Activated T-cell treated with anti-CD3 and anti-CD28 coated beads, Interleukin-2, amount 50 U/mL, for 72 hours (primary cell): ENCODE measurements at regions not wholly inside any gene's neighbourhood (a gene's known extent, or its start where the extent isn't known, plus 50 kb on each side); places are given as distances from the start of the nearest gene placed in this dataset.
A peak's percentile ranks its signal among the peaks of the same experiment; 100 is the strongest.
"Not testable (repeated sequence)": the region's sequence is repeated elsewhere in the genome, so short reads cannot be mapped to it uniquely, and the experiment has no call there.

Source experiments
- ATAC-seq, 2 donors: fragments of 150-1000 bp; cut with Tn5 transposase; replicated peaks in 1 of 2; 2 replicates each; pipeline ENCODE4 v1.10.0; 2021; ENCODE audit warnings: moderate library complexity in 2 of 2, mild to moderate bottlenecking in 1 of 2
- DNase-seq, 2 donors: peaks; one replicate each; pipeline ENCODE4 v3.0.0; 2021 to 2022; ENCODE audit warnings: mixed read lengths in 1 of 2
- H3K27ac Mint-ChIP-seq: one replicate; pipeline ENCODE4 v1.8.0; 2022; ENCODE audit warnings: mild to moderate bottlenecking, moderate library complexity, mixed read lengths
- H3K27me3 Mint-ChIP-seq: one replicate; pipeline ENCODE4 v1.8.0; 2022; ENCODE audit warnings: low read depth, mixed read lengths
- H3K36me3 Mint-ChIP-seq, 2 donors: one replicate each; pipeline ENCODE4 v1.8.0; 2022; ENCODE audit warnings: mixed read lengths in 2 of 2, mild to moderate bottlenecking in 1 of 2; ENCODE audit not compliant: insufficient read depth in 2 of 2
- H3K4me1 Mint-ChIP-seq: one replicate; pipeline ENCODE4 v1.8.0; 2022; ENCODE audit warnings: low read depth, mixed read lengths
- H3K4me3 Mint-ChIP-seq, 2 donors: one replicate each; pipeline ENCODE4 v1.8.0; 2022; ENCODE audit warnings: mild to moderate bottlenecking in 2 of 2, mixed read lengths in 2 of 2, moderate library complexity in 2 of 2
- H3K9me3 Mint-ChIP-seq, 2 donors: one replicate each; pipeline ENCODE4 v1.8.0; 2022; ENCODE audit warnings: mixed read lengths in 2 of 2

DNA sequence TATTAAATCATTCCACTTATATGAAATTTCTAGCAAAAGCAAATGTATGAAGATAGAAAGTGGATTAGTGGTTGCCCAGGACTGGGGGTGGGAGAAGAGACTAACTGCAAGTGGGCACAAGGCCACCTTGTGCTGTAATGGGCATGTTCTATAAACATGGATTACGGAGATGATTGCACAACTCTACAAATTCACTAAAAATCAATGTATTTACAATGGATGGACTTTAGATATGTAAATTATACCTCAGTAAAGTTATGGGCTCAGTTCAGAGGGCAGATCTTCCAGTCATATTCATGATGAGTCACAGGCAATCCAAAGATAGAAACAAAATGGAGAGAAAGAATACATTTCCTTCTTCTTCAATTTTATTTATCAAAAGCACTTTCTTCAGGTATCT, 173.9 kb downstream of the NDUFA12 start:
- Mint-ChIP-seq H3K27ac (no peak overlapping the region), H3K4me3 (no peak overlapping the region), H3K4me1 (peaks cover 26% of the 10 kb centered on the region), H3K27me3 (no peaks in the 10 kb centered on the region), H3K36me3 (no peaks in the 10 kb centered on the region), H3K9me3 (peaks cover 0 to 2% of the 10 kb centered on the region in 2 donors)
- no peak for ATAC-seq
- no peak for DNase-seq

DNA sequence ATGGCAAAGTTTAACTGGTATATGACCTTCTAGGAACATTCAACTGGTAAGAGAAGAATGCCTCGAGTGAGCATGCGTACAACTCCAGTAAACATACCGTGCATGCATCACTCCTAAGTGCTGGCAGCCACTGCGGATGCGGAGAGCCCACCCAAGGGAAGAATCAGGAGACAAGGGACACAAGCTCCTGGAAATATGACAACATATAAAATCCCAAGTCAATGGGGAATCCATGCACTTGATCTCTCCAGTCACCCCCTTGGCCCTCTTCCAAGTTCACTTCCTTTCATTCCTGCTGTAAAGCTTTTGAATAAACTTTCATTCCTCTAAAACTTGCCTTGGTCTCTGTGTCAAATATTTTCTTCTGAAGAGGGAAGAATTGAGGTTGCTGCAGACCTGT, 168.7 kb upstream of the TMCC3 start:
- Mint-ChIP-seq H3K36me3 (peaks cover 0 to under 1% of the 10 kb centered on the region in 2 donors), H3K9me3 (no peaks in the 10 kb centered on the region), H3K27ac (no peak overlapping the region), H3K4me3 (no peak overlapping the region), H3K27me3 (peaks cover 7% of the 10 kb centered on the region), H3K4me1 (no peaks in the 10 kb centered on the region)
- ATAC-seq = no peak
- DNase-seq = no peak

DNA sequence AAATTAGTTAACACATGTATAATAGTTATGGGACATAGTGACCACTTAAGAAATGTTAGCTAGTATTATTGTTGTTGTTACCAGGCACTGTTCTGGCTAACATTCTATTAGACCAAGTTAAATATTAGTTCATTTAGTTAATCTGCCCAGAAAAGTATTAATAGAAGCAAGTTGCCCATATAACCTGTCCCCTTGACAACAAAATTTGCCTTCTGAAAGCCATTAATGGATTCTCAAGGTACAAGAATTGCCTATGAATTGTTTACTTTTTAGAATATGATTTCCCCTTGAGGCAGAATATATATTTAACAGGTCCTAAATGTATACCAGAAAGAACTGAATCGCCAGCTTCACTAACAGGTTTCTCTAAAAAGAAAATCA, 167.3 kb upstream of the TMCC3 start:
- no peaks in the 10 kb centered on the region for H3K4me1 Mint-ChIP-seq
- DNase-seq (no peak), ATAC-seq (no peak)
- H3K36me3 Mint-ChIP-seq = peaks cover 10 to 12% of the 10 kb centered on the region in 2 donors
- H3K27me3 Mint-ChIP-seq = peaks cover 7% of the 10 kb centered on the region
- H3K4me3 Mint-ChIP-seq = no peak overlapping the region
- no peak overlapping the region for H3K27ac Mint-ChIP-seq
- peaks cover 4 to 10% of the 10 kb centered on the region in 2 donors for H3K9me3 Mint-ChIP-seq

DNA sequence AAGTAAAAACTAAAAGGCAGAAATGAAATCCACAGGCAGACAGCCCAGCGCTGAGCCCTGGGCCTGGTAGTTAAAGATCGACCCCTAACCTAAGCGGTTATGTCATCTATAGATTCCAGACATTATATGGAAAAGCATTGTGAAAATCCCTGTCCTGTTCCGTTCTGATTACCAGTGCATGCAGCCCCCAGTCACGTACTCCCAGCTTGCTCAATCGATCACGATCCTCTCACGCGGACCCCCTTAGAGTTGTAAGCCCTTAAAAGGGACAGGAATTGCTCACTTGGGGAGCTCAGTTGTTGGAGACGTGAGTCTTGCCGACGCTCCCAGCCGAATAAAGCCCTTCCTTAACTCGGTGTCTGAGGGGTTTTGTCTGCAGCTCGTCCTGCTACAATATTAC, 166.8 kb upstream of the TMCC3 start:
- Mint-ChIP-seq H3K9me3 (peaks cover 6 to 11% of the 10 kb centered on the region in 2 donors), H3K36me3 (peaks cover 10 to 16% of the 10 kb centered on the region in 2 donors)
- H3K27me3 Mint-ChIP-seq, ATAC-seq, DNase-seq, H3K4me3 Mint-ChIP-seq, H3K4me1 Mint-ChIP-seq, H3K27ac Mint-ChIP-seq: not testable (repeated sequence)

DNA sequence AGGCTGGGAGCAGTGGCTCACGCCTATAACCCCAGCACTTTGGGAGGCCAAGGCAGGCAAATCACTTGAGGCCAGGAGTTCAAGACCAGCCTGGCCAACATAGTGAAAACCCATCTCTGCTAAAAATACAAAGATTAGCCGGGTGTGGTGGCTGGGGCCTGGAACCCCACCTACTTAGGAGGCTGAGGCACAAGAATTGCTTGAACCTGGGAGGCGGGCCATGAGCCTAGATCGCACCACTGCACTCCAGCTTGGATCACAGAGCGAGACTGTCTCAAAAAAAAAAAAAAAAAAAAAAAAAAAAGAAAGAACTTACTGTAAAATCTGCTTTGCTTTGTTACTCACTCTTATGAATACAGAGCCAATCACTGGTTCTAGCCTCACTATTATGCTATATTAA, 166.4 kb upstream of the TMCC3 start:
- not testable (repeated sequence) for H3K27ac Mint-ChIP-seq, ATAC-seq, DNase-seq, H3K4me3 Mint-ChIP-seq, H3K4me1 Mint-ChIP-seq, H3K27me3 Mint-ChIP-seq
- Mint-ChIP-seq H3K9me3 (peaks cover 6 to 11% of the 10 kb centered on the region in 2 donors), H3K36me3 (peaks cover 10 to 16% of the 10 kb centered on the region in 2 donors)

DNA sequence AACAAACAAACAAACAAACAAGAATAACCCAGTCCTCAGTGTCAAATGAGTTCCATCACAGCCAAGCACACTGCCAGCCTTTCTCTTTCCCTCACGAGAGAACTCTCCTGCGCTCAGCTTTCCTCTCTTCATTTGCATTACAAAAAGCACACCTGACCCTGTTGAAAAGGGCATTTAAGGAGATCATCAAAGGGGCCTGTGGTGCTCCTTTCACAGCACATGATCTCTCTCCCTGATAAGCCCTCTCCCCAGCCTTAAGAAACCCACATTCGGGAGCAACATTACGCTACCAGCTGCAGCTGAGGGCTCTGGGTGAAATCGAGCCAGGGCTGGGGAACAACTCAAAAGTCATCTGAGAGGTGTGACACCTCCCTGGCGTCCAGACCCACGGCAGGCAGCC, 165.6 kb upstream of the TMCC3 start:
- H3K4me1 Mint-ChIP-seq = no peaks in the 10 kb centered on the region
- no peak overlapping the region for H3K27ac Mint-ChIP-seq
- peaks cover 10 to 16% of the 10 kb centered on the region in 2 donors for H3K36me3 Mint-ChIP-seq
- no peak for ATAC-seq
- peaks cover 7% of the 10 kb centered on the region for H3K27me3 Mint-ChIP-seq
- H3K9me3 Mint-ChIP-seq = peaks cover 9 to 12% of the 10 kb centered on the region in 2 donors
- DNase-seq = no peak
- no peak overlapping the region for H3K4me3 Mint-ChIP-seq

DNA sequence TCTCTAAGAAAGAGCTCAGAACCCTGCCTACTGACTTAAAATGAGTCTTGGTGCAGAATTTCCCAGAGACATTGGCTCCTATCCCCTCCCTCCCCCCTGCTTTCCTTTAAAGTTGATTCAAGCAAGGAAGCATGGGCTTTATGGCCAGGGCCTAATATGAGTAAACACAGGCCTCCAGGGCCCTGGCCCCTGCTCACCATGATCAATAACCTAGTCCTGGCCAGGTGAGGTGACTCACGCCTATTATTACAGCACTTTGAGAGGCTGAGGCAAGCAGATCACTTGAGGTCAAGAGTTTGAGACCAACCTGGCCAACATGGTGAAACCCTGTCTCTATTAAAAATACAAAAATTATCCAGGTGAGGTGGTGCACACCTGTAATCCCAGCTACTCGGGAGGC, 165.1 kb upstream of the TMCC3 start:
- H3K4me1 Mint-ChIP-seq = no peaks in the 10 kb centered on the region
- H3K9me3 Mint-ChIP-seq = peaks cover 9 to 13% of the 10 kb centered on the region in 2 donors
- H3K27me3 Mint-ChIP-seq = peaks cover 7% of the 10 kb centered on the region
- H3K36me3 Mint-ChIP-seq = peaks cover 10 to 16% of the 10 kb centered on the region in 2 donors
- no peak overlapping the region for H3K4me3 Mint-ChIP-seq
- ATAC-seq (no peak), DNase-seq (no peak)
- H3K27ac Mint-ChIP-seq = no peak overlapping the region

DNA sequence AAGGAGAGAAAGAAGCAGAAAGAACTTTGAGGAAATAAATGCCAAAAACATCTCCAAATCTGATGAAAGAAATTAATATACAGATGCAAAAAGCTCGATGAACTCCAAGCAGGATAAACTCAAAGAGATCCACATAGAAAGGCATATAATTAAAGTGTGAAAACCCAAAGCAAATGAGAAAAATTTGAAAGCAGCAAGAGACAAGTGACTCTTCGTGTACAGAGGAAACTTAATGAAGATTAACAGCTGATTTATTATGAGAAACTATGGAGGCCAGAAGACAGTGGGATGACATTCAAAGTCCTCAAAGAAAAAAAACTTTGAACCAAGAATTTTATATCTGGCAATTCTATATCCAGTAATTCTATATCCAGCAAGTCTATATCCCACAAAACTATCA, 163.0 kb upstream of the TMCC3 start:
- peaks cover 11 to 18% of the 10 kb centered on the region in 2 donors for H3K9me3 Mint-ChIP-seq
- no peak overlapping the region for H3K4me3 Mint-ChIP-seq
- H3K27ac Mint-ChIP-seq = no peak overlapping the region
- peaks cover 10 to 16% of the 10 kb centered on the region in 2 donors for H3K36me3 Mint-ChIP-seq
- no peaks in the 10 kb centered on the region for H3K4me1 Mint-ChIP-seq
- H3K27me3 Mint-ChIP-seq = peaks cover 7% of the 10 kb centered on the region
- ATAC-seq (no peak), DNase-seq (no peak)

DNA sequence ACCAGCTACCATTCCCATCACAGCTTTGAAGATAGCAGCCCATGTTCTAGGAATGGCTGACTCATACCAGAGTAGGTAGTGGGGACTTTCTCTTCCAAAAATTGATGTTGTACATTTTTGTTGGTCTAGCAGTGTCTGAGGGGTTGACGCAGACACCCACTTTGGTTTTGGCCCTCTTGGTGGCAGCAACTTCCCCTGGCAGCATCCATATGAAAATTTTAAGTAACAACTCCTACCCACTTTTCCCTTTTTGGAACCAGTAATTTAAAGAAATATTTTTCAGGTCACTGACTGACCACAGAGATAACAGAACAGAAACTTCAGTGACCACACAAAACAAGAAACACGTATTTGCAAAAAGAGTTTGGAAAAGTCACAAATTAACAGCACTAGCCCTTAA, 162.0 kb upstream of the TMCC3 start:
- Mint-ChIP-seq H3K4me3 (no peak overlapping the region), H3K27ac (no peak overlapping the region), H3K4me1 (no peaks in the 10 kb centered on the region), H3K9me3 (peaks cover 11 to 18% of the 10 kb centered on the region in 2 donors), H3K27me3 (peaks cover 7% of the 10 kb centered on the region), H3K36me3 (peaks cover 10 to 16% of the 10 kb centered on the region in 2 donors)
- DNase-seq (no peak), ATAC-seq (no peak)

DNA sequence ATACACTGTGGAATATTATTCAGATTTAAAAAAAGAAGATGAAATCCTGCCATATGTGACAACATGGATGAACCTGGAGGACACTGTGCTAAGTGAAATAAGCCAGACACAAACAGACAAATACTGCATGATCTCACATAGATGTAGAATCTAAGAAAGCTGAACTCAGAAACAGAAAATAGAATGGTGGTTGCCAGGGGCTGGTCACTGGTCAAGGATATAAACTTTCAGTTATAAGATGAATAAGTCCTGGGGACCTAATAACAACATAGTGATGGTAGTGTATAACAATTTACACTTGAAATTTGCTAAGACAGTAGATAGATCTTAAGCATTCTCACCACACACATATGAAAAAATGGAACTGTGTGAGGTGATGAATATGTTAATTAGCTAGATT, 161.3 kb upstream of the TMCC3 start:
- ATAC-seq = no peak
- Mint-ChIP-seq H3K27ac (no peak overlapping the region), H3K4me3 (no peak overlapping the region)

DNA sequence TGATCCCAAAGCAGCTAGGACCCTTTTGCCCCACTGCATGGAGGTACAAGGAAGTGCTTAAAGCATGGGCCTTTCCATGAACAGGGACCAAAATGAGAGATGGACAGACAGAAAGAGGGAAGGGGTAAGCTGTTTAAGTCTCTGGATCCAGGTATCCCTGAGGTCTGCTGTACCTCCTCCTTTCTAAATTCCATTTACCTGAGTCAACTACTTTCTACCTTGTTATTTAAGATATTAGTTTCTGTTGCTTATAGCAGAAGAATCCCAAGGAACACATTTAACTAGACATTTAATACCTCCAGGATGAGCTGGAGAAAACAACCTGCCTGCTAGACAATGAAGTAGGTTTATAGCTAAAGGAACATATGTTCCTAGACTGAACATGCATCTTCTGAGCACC, 157.6 kb upstream of the TMCC3 start:
- Mint-ChIP-seq H3K36me3 (peaks cover under 1 to 7% of the 10 kb centered on the region in 2 donors), H3K4me1 (no peaks in the 10 kb centered on the region), H3K27me3 (no peaks in the 10 kb centered on the region), H3K4me3 (no peak overlapping the region), H3K9me3 (peaks cover 8 to 10% of the 10 kb centered on the region in 2 donors), H3K27ac (no peak overlapping the region)
- no peak for ATAC-seq
- no peak for DNase-seq

More for the DNA sequence above, 161.3 kb upstream of the TMCC3 start:
- H3K4me1 Mint-ChIP-seq = no peaks in the 10 kb centered on the region
- peaks cover 11 to 18% of the 10 kb centered on the region in 2 donors for H3K9me3 Mint-ChIP-seq
- no peak for DNase-seq
- peaks cover 7% of the 10 kb centered on the region for H3K27me3 Mint-ChIP-seq
- peaks cover 10 to 16% of the 10 kb centered on the region in 2 donors for H3K36me3 Mint-ChIP-seq

DNA sequence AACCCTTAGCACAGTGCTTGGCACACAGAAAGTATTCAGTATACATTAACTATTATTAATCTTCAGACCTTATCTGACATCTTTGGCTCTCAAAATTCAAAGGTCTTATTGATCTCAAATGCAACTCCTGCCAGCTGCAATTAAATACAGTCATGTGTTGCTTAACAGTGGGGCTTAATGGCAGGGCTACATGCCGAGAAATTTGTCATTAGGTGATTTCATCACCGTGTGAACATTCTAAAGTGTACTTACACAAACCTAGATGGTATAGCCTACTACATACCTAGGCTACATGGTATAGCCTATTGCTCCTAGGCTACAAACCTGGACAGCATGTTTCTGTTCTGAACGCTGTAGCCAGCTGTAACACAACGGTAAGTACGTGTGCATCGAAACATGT, 156.3 kb upstream of the TMCC3 start:
- Mint-ChIP-seq H3K9me3 (peaks cover 4 to 7% of the 10 kb centered on the region in 2 donors), H3K36me3 (no peaks in the 10 kb centered on the region), H3K4me1 (no peaks in the 10 kb centered on the region), H3K4me3 (no peak overlapping the region), H3K27ac (no peak overlapping the region), H3K27me3 (no peaks in the 10 kb centered on the region)
- DNase-seq (no peak), ATAC-seq (no peak)

DNA sequence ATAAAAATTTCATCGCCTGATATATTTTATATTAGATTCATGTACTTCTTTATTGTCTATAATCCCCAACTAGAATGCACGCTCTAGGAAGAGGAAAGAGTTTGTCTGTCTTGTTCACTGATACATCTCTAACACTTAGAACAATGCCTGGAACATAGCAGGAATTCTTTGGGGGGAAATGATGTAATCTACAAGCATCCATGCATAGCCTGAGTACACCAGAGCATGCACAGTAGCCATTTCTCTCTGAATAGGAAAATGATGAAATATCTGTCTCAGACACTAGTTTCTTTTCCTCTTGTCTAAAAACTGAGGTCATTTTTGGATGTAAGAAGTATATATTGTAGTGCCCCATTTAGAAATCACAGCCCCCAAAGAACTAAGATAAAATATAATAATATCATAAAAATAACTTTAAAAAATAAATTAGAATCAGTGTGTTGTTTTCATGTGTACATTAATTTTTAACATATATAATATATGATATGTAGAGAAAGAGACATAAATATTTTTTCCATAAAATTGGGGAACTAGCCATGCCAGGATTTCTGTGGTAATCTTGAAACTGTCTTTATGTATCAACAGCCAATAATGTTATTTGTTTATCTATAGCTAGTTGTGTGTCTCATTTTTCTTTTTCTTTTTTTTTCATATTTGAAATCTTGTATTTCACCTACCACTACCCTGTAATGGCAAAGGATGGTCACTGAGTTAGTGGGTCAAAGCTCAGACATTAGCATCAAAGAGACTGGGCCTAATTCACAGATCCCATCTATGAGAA, 155.6 kb upstream of the TMCC3 start:
- Mint-ChIP-seq H3K27me3 (no peaks in the 10 kb centered on the region), H3K27ac (peak overlapping the region; percentile 21), H3K36me3 (no peaks in the 10 kb centered on the region), H3K4me1 (no peaks in the 10 kb centered on the region), H3K9me3 (peaks cover 2 to 5% of the 10 kb centered on the region in 2 donors), H3K4me3 (no peak overlapping the region)
- DNase-seq = no peak
- ATAC-seq = no peak

DNA sequence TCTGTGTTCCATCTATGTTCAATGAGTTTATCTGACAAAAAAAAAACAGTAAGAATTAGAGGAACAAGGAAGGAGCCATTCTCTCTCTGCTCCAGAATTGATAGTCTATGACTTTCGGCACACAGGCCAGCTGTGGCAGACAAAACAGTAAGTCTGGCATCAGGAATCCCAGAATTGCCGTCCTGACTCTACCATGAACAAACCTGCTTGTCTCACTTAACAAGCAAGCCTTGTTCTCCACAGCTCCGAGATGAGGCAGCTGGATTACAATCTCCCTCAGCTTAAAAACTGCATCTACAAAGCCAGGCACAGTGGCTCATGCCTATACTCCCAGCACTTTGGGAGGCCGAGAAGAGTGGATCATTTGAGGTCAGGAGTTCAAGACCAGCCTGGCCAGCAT, 153.6 kb upstream of the TMCC3 start:
- DNase-seq (no peak), ATAC-seq (no peak)
- H3K27ac Mint-ChIP-seq = no peak overlapping the region
- no peaks in the 10 kb centered on the region for H3K36me3 Mint-ChIP-seq
- no peaks in the 10 kb centered on the region for H3K9me3 Mint-ChIP-seq
- H3K4me1 Mint-ChIP-seq = no peaks in the 10 kb centered on the region
- peaks cover under 1% of the 10 kb centered on the region for H3K27me3 Mint-ChIP-seq
- no peak overlapping the region for H3K4me3 Mint-ChIP-seq
